MCF 10A (cell line): ENCODE measurements at regions not wholly inside any gene's neighbourhood (a gene's known extent, or its start where the extent isn't known, plus 50 kb on each side); places are given as distances from the start of the nearest gene placed in this dataset.
"Not testable (repeated sequence)": the region's sequence is repeated elsewhere in the genome, so short reads cannot be mapped to it uniquely, and the experiment has no call there.

Source experiments
- BruUV-seq: library from RNA; stranded (reverse); fragments of 400-500 nt; replicated peaks from 2 replicates; lab custom pipeline; 2021; lab: Mats Ljungman, UMichigan
- CTCF ChIA-PET: fragments of 300-600 bp; sonication (Branson Sonifier 250); formaldehyde crosslinking; extraction: SDS; loops from one replicate; lab custom pipeline; 2021; ENCODE audit warnings: antibody characterized with exemption, inconsistent platforms; lab: Yijun Ruan, JAX
- POLR2A ChIA-PET: fragments of 300-600, 350-650 bp; sonication (Branson Sonifier 250); formaldehyde crosslinking; extraction: SDS; loops from one replicate; lab custom pipeline; 2020; ENCODE audit warnings: antibody characterized with exemption, inconsistent platforms; lab: Yijun Ruan, JAX
- DNase-seq: peaks from one replicate; pipeline ENCODE4 v3.0.0-alpha.2; 2018; ENCODE audit not compliant: unreplicated experiment
- H3K27ac Mint-ChIP-seq: one replicate; pipeline ENCODE4 v1.8.0; 2022; ENCODE audit warnings: mild to moderate bottlenecking, low read depth, mixed read lengths; ENCODE audit not compliant: unreplicated experiment
- H3K27me3 Mint-ChIP-seq: one replicate; pipeline ENCODE4 v1.8.0; 2022; ENCODE audit warnings: mixed read lengths; ENCODE audit not compliant: insufficient read depth, unreplicated experiment
- H3K36me3 Mint-ChIP-seq: one replicate; pipeline ENCODE4 v1.8.0; 2022; ENCODE audit warnings: mild to moderate bottlenecking, moderate library complexity, mixed read lengths; ENCODE audit not compliant: insufficient read depth, unreplicated experiment
- H3K4me1 Mint-ChIP-seq: one replicate; pipeline ENCODE4 v1.8.0; 2022; ENCODE audit warnings: mixed read lengths; ENCODE audit not compliant: insufficient read depth, unreplicated experiment
- H3K4me3 Mint-ChIP-seq: one replicate; pipeline ENCODE4 v1.8.0; 2022; ENCODE audit warnings: mild to moderate bottlenecking, moderate library complexity, mixed read lengths; ENCODE audit not compliant: unreplicated experiment
- H3K9me3 Mint-ChIP-seq: one replicate; pipeline ENCODE4 v1.8.0; 2022; ENCODE audit warnings: mixed read lengths; ENCODE audit not compliant: unreplicated experiment
- CTCF ChIP-seq: fragments of 200-600 bp; IDR thresholded peaks from one replicate; pipeline ENCODE4 v1.8.0; 2022; ENCODE audit warnings: antibody characterized with exemption, mild to moderate bottlenecking; ENCODE audit not compliant: unreplicated experiment
- intact Hi-C: fragments of 100-400 bp; cut with micrococcal nuclease; formaldehyde crosslinking; loops from 2 replicates; pipeline ENCODE4 v1.14.1; 2022

- peaks cover 5% of the 10 kb centered on the region for H3K4me1 Mint-ChIP-seq
- BruUV-seq = no TSS peak
- H3K27ac Mint-ChIP-seq = no peak overlapping the region
- peak overlapping the region; percentile 69 for H3K4me3 Mint-ChIP-seq
- POLR2A ChIA-PET = no interaction called here
- DNase-seq = no peak
- H3K27me3 Mint-ChIP-seq = peaks cover 52% of the 10 kb centered on the region
- CTCF ChIA-PET = interaction anchor here (0.6 to 2.1 kb wide), 28 partner anchors 9 to 1995 kb away, joined by 3 to 9 read pairs (median 4); no protein-coding TSS in a partner anchor
- H3K9me3 Mint-ChIP-seq = no peaks in the 10 kb centered on the region
- TF ChIP-seq CTCF = no peak
- intact Hi-C loops = loop anchor here (1.0 to 5.0 kb wide), 7 partner anchors 33 to 1803 kb away; partner anchors contain the start of gene NRP2
- H3K36me3 Mint-ChIP-seq = no peaks in the 10 kb centered on the region
These were observed 209.2 kb downstream of the ICOS start for GRCh38 chr2:204145791-204146190.

GRCh38 chr2:204147040-204147439 is 210.5 kb downstream of the ICOS start:
- H3K27ac Mint-ChIP-seq, DNase-seq, H3K9me3 Mint-ChIP-seq, H3K4me1 Mint-ChIP-seq, H3K4me3 Mint-ChIP-seq, POLR2A ChIA-PET, H3K36me3 Mint-ChIP-seq, BruUV-seq: not testable (repeated sequence)
- CTCF ChIA-PET = interaction anchor here (0.6 to 0.7 kb wide), 2 partner anchors 179 to 1763 kb away, joined by 3 read pairs; no protein-coding TSS in a partner anchor
- H3K27me3 Mint-ChIP-seq = peaks cover 51% of the 10 kb centered on the region
- intact Hi-C loops = loop anchor here (5.0 kb wide), 3 partner anchors 115 to 1535 kb away; partner anchors contain the start of gene NRP2

GRCh38 chr2:204150721-204151120 is 214.2 kb downstream of the ICOS start:
- H3K4me1 Mint-ChIP-seq = peaks cover 4% of the 10 kb centered on the region

GRCh38 chr2:204152616-204153015 is 216.1 kb downstream of the ICOS start:
- H3K27me3 Mint-ChIP-seq = peaks cover 29% of the 10 kb centered on the region
- CTCF ChIA-PET = interaction anchor here (0.6 to 0.8 kb wide), 2 partner anchors 10 to 12 kb away, joined by 3 read pairs; no protein-coding TSS in a partner anchor
- POLR2A ChIA-PET = no interaction called here
- no TSS peak for BruUV-seq
- no peak overlapping the region for H3K27ac Mint-ChIP-seq
- DNase-seq = no peak
- TF ChIP-seq CTCF = no peak
- intact Hi-C loops = no loop called here
- no peaks in the 10 kb centered on the region for H3K4me1 Mint-ChIP-seq
- H3K36me3 Mint-ChIP-seq = no peaks in the 10 kb centered on the region
- H3K9me3 Mint-ChIP-seq = no peaks in the 10 kb centered on the region
- no peak overlapping the region for H3K4me3 Mint-ChIP-seq

More at GRCh38 chr2:204150721-204151120, 214.2 kb downstream of the ICOS start:
- POLR2A ChIA-PET = no interaction called here
- H3K27me3 Mint-ChIP-seq = peaks cover 30% of the 10 kb centered on the region
- TF ChIP-seq CTCF = no peak
- intact Hi-C loops = no loop called here
- no TSS peak for BruUV-seq
- DNase-seq = no peak
- H3K36me3 Mint-ChIP-seq = no peaks in the 10 kb centered on the region
- H3K9me3 Mint-ChIP-seq = no peaks in the 10 kb centered on the region
- H3K4me3 Mint-ChIP-seq = no peak overlapping the region
- CTCF ChIA-PET = no interaction called here
- no peak overlapping the region for H3K27ac Mint-ChIP-seq
